ENCODE measurements at regions not wholly inside any gene's neighbourhood (a gene's known extent, or its start where the extent isn't known, plus 50 kb on each side); places are given as distances from the start of the nearest gene placed in this dataset.

GRCh38 chr7:155138204-155138603 lies 68.1 kb downstream of the HTR5A start:
- H3K9ac ChIP-seq (ENCODE audit: low read depth, low read length): no peak overlapping the region
- H3K36me3 ChIP-seq (ENCODE audit: control insufficient read depth, insufficient read depth, low read length): no peaks in the 10 kb centered on the region
- H3K9me3 ChIP-seq (ENCODE audit: control insufficient read depth, insufficient read depth, low read length): no peaks in the 10 kb centered on the region
- H3K4me3 ChIP-seq (ENCODE audit: low read depth, low read length): no peak overlapping the region
- H3K27me3 ChIP-seq (ENCODE audit: control insufficient read depth, insufficient read depth, low read length): no peaks in the 10 kb centered on the region
- no peaks in the 10 kb centered on the region for H3K4me1 ChIP-seq (ENCODE audit: control insufficient read depth, insufficient read depth, low read length)

GRCh38 chr7:155141562-155141961 lies 71.4 kb downstream of the HTR5A start:
- H3K4me3 ChIP-seq (ENCODE audit: low read depth, low read length): no peak overlapping the region
- no peaks in the 10 kb centered on the region for H3K9me3 ChIP-seq (ENCODE audit: control insufficient read depth, insufficient read depth, low read length)
- H3K4me1 ChIP-seq (ENCODE audit: control insufficient read depth, insufficient read depth, low read length): no peaks in the 10 kb centered on the region
- no peaks in the 10 kb centered on the region for H3K36me3 ChIP-seq (ENCODE audit: control insufficient read depth, insufficient read depth, low read length)
- H3K9ac ChIP-seq (ENCODE audit: low read depth, low read length): no peak overlapping the region
- H3K27me3 ChIP-seq (ENCODE audit: control insufficient read depth, insufficient read depth, low read length): no peaks in the 10 kb centered on the region

GRCh38 chr7:155143381-155143780 lies 73.3 kb downstream of the HTR5A start:
- H3K36me3 ChIP-seq (ENCODE audit: control insufficient read depth, insufficient read depth, low read length): no peaks in the 10 kb centered on the region
- H3K9ac ChIP-seq (ENCODE audit: low read depth, low read length): no peak overlapping the region
- H3K27me3 ChIP-seq (ENCODE audit: control insufficient read depth, insufficient read depth, low read length): no peaks in the 10 kb centered on the region
- no peak overlapping the region for H3K4me3 ChIP-seq (ENCODE audit: low read depth, low read length)
- no peaks in the 10 kb centered on the region for H3K4me1 ChIP-seq (ENCODE audit: control insufficient read depth, insufficient read depth, low read length)
- no peaks in the 10 kb centered on the region for H3K9me3 ChIP-seq (ENCODE audit: control insufficient read depth, insufficient read depth, low read length)

GRCh38 chr7:155144371-155144770 lies 74.2 kb downstream of the HTR5A start:
- Histone ChIP-seq H3K9ac (ENCODE audit: low read depth, low read length) (no peak overlapping the region), H3K4me3 (ENCODE audit: low read depth, low read length) (no peak overlapping the region), H3K9me3 (ENCODE audit: control insufficient read depth, insufficient read depth, low read length) (no peaks in the 10 kb centered on the region), H3K36me3 (ENCODE audit: control insufficient read depth, insufficient read depth, low read length) (no peaks in the 10 kb centered on the region), H3K4me1 (ENCODE audit: control insufficient read depth, insufficient read depth, low read length) (no peaks in the 10 kb centered on the region), H3K27me3 (ENCODE audit: control insufficient read depth, insufficient read depth, low read length) (no peaks in the 10 kb centered on the region)

GRCh38 chr7:155145477-155146255 lies 75.5 kb downstream of the HTR5A start:
- Histone ChIP-seq H3K27me3 (ENCODE audit: control insufficient read depth, insufficient read depth, low read length) (no peaks in the 10 kb centered on the region), H3K9ac (ENCODE audit: low read depth, low read length) (no peak overlapping the region), H3K4me3 (ENCODE audit: low read depth, low read length) (no peak overlapping the region), H3K36me3 (ENCODE audit: control insufficient read depth, insufficient read depth, low read length) (no peaks in the 10 kb centered on the region), H3K4me1 (ENCODE audit: control insufficient read depth, insufficient read depth, low read length) (no peaks in the 10 kb centered on the region), H3K9me3 (ENCODE audit: control insufficient read depth, insufficient read depth, low read length) (no peaks in the 10 kb centered on the region)

GRCh38 chr7:155147172-155147571 lies 77.0 kb downstream of the HTR5A start:
- Histone ChIP-seq H3K4me1 (ENCODE audit: control insufficient read depth, insufficient read depth, low read length) (no peaks in the 10 kb centered on the region), H3K9ac (ENCODE audit: low read depth, low read length) (no peak overlapping the region), H3K9me3 (ENCODE audit: control insufficient read depth, insufficient read depth, low read length) (no peaks in the 10 kb centered on the region), H3K36me3 (ENCODE audit: control insufficient read depth, insufficient read depth, low read length) (no peaks in the 10 kb centered on the region), H3K27me3 (ENCODE audit: control insufficient read depth, insufficient read depth, low read length) (no peaks in the 10 kb centered on the region), H3K4me3 (ENCODE audit: low read depth, low read length) (no peak overlapping the region)

GRCh38 chr7:155147624-155148023 lies 77.5 kb downstream of the HTR5A start:
- no peaks in the 10 kb centered on the region for H3K9me3 ChIP-seq (ENCODE audit: control insufficient read depth, insufficient read depth, low read length)
- no peaks in the 10 kb centered on the region for H3K36me3 ChIP-seq (ENCODE audit: control insufficient read depth, insufficient read depth, low read length)
- H3K4me3 ChIP-seq (ENCODE audit: low read depth, low read length): no peak overlapping the region
- H3K9ac ChIP-seq (ENCODE audit: low read depth, low read length): no peak overlapping the region
- H3K27me3 ChIP-seq (ENCODE audit: control insufficient read depth, insufficient read depth, low read length): no peaks in the 10 kb centered on the region
- no peaks in the 10 kb centered on the region for H3K4me1 ChIP-seq (ENCODE audit: control insufficient read depth, insufficient read depth, low read length)

- Histone ChIP-seq H3K36me3 (ENCODE audit: control insufficient read depth, insufficient read depth, low read length) (no peaks in the 10 kb centered on the region), H3K9ac (ENCODE audit: low read depth, low read length) (no peak overlapping the region), H3K9me3 (ENCODE audit: control insufficient read depth, insufficient read depth, low read length) (no peaks in the 10 kb centered on the region), H3K4me1 (ENCODE audit: control insufficient read depth, insufficient read depth, low read length) (no peaks in the 10 kb centered on the region), H3K27me3 (ENCODE audit: control insufficient read depth, insufficient read depth, low read length) (no peaks in the 10 kb centered on the region), H3K4me3 (ENCODE audit: low read depth, low read length) (no peak overlapping the region)
Observed at GRCh38 chr7:155153676-155154075, 83.6 kb downstream of the HTR5A start.

GRCh38 chr7:155154586-155154985 lies 84.5 kb downstream of the HTR5A start:
- Histone ChIP-seq H3K36me3 (ENCODE audit: control insufficient read depth, insufficient read depth, low read length) (no peaks in the 10 kb centered on the region), H3K4me3 (ENCODE audit: low read depth, low read length) (no peak overlapping the region), H3K9me3 (ENCODE audit: control insufficient read depth, insufficient read depth, low read length) (no peaks in the 10 kb centered on the region), H3K4me1 (ENCODE audit: control insufficient read depth, insufficient read depth, low read length) (no peaks in the 10 kb centered on the region), H3K9ac (ENCODE audit: low read depth, low read length) (no peak overlapping the region), H3K27me3 (ENCODE audit: control insufficient read depth, insufficient read depth, low read length) (no peaks in the 10 kb centered on the region)

GRCh38 chr7:155161690-155162089 lies 91.6 kb downstream of the HTR5A start:
- no peak overlapping the region for H3K9ac ChIP-seq (ENCODE audit: low read depth, low read length)
- no peaks in the 10 kb centered on the region for H3K9me3 ChIP-seq (ENCODE audit: control insufficient read depth, insufficient read depth, low read length)
- no peaks in the 10 kb centered on the region for H3K4me1 ChIP-seq (ENCODE audit: control insufficient read depth, insufficient read depth, low read length)
- no peaks in the 10 kb centered on the region for H3K27me3 ChIP-seq (ENCODE audit: control insufficient read depth, insufficient read depth, low read length)
- H3K36me3 ChIP-seq (ENCODE audit: control insufficient read depth, insufficient read depth, low read length): no peaks in the 10 kb centered on the region
- H3K4me3 ChIP-seq (ENCODE audit: low read depth, low read length): no peak overlapping the region

GRCh38 chr7:155162422-155162821 lies 92.3 kb downstream of the HTR5A start:
- Histone ChIP-seq H3K36me3 (ENCODE audit: control insufficient read depth, insufficient read depth, low read length) (no peaks in the 10 kb centered on the region), H3K9me3 (ENCODE audit: control insufficient read depth, insufficient read depth, low read length) (no peaks in the 10 kb centered on the region), H3K9ac (ENCODE audit: low read depth, low read length) (no peak overlapping the region), H3K4me1 (ENCODE audit: control insufficient read depth, insufficient read depth, low read length) (no peaks in the 10 kb centered on the region), H3K27me3 (ENCODE audit: control insufficient read depth, insufficient read depth, low read length) (no peaks in the 10 kb centered on the region), H3K4me3 (ENCODE audit: low read depth, low read length) (no peak overlapping the region)

- Histone ChIP-seq H3K4me1 (ENCODE audit: control insufficient read depth, insufficient read depth, low read length) (no peaks in the 10 kb centered on the region), H3K9ac (ENCODE audit: low read depth, low read length) (no peak overlapping the region), H3K9me3 (ENCODE audit: control insufficient read depth, insufficient read depth, low read length) (no peaks in the 10 kb centered on the region), H3K4me3 (ENCODE audit: low read depth, low read length) (no peak overlapping the region), H3K27me3 (ENCODE audit: control insufficient read depth, insufficient read depth, low read length) (no peaks in the 10 kb centered on the region), H3K36me3 (ENCODE audit: control insufficient read depth, insufficient read depth, low read length) (no peaks in the 10 kb centered on the region)
Observed at GRCh38 chr7:155163696-155164095, 93.6 kb downstream of the HTR5A start.

Data from iPS-15b (cell line).